Cardiac muscle cell (in vitro differentiated cells and primary cell): ENCODE measurements at regions not wholly inside any gene's neighbourhood (a gene's known extent, or its start where the extent isn't known, plus 50 kb on each side); places are given as distances from the start of the nearest gene placed in this dataset.

Source experiments
- DNase-seq, 2 donors: peaks; one replicate each; pipeline versions ENCODE4 v3.0.0 to v3.0.0-alpha.2; 2010 to 2017; ENCODE audit warnings: low read depth in 1 of 2, low spot score in 1 of 2
- H3K27ac ChIP-seq: fragments of 200-600 bp; sonication (generic); 2 replicates; pipeline ENCODE4 v1.5.1; 2016
- H3K27me3 ChIP-seq: fragments of 200-600 bp; sonication (generic); 2 replicates; pipeline ENCODE4 v1.6.0; 2016; ENCODE audit warnings: control low read depth
- H3K36me3 ChIP-seq: fragments of 200-600 bp; sonication (generic); 2 replicates; pipeline ENCODE4 v1.5.1; 2016; ENCODE audit warnings: control low read depth
- H3K4me1 ChIP-seq: fragments of 200-600 bp; sonication (generic); 2 replicates; pipeline ENCODE4 v1.8.1; 2017; ENCODE audit warnings: low read depth, mild to moderate bottlenecking, mixed run types
- H3K4me3 ChIP-seq: fragments of 200-600 bp; sonication (generic); 2 replicates; pipeline ENCODE4 v1.5.1; 2016; ENCODE audit warnings: mild to moderate bottlenecking
- H3K9me3 ChIP-seq: fragments of 200-600 bp; sonication (generic); 2 replicates; pipeline ENCODE4 v1.5.1; 2017; ENCODE audit warnings: low read depth, mild to moderate bottlenecking, control low read depth
- TF ChIP-seq, protein P1 (sequence below): IDR thresholded peaks from 2 replicates; pipeline ENCODE4 v1.5.1; 2012; ENCODE audit warnings: low read depth, mild to moderate bottlenecking, low read length

- Histone ChIP-seq H3K27ac (no peak overlapping the region), H3K27me3 (no peaks in the 10 kb centered on the region), H3K9me3 (no peaks in the 10 kb centered on the region), H3K4me3 (no peak overlapping the region), H3K36me3 (no peaks in the 10 kb centered on the region), H3K4me1 (no peaks in the 10 kb centered on the region)
- TF ChIP-seq, protein P1, sequence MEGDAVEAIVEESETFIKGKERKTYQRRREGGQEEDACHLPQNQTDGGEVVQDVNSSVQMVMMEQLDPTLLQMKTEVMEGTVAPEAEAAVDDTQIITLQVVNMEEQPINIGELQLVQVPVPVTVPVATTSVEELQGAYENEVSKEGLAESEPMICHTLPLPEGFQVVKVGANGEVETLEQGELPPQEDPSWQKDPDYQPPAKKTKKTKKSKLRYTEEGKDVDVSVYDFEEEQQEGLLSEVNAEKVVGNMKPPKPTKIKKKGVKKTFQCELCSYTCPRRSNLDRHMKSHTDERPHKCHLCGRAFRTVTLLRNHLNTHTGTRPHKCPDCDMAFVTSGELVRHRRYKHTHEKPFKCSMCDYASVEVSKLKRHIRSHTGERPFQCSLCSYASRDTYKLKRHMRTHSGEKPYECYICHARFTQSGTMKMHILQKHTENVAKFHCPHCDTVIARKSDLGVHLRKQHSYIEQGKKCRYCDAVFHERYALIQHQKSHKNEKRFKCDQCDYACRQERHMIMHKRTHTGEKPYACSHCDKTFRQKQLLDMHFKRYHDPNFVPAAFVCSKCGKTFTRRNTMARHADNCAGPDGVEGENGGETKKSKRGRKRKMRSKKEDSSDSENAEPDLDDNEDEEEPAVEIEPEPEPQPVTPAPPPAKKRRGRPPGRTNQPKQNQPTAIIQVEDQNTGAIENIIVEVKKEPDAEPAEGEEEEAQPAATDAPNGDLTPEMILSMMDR = no peak
- DNase-seq = no peak
Measured at GRCh38 chr1:238350471-238350870, 459.7 kb upstream of the ZP4 start.

- DNase-seq = no peak
- Histone ChIP-seq H3K9me3 (no peaks in the 10 kb centered on the region), H3K27me3 (no peaks in the 10 kb centered on the region), H3K4me1 (no peaks in the 10 kb centered on the region), H3K4me3 (no peak overlapping the region), H3K27ac (no peak overlapping the region), H3K36me3 (no peaks in the 10 kb centered on the region)
- TF ChIP-seq, protein P1 = no peak
Measured at GRCh38 chr1:238346340-238346739, 455.6 kb upstream of the ZP4 start.

GRCh38 chr1:238345837-238346236 lies 455.1 kb upstream of the ZP4 start:
- H3K9me3 ChIP-seq = no peaks in the 10 kb centered on the region
- TF ChIP-seq, protein P1 = no peak
- H3K36me3 ChIP-seq = no peaks in the 10 kb centered on the region
- no peak overlapping the region for H3K4me3 ChIP-seq
- no peaks in the 10 kb centered on the region for H3K27me3 ChIP-seq
- H3K4me1 ChIP-seq = no peaks in the 10 kb centered on the region
- DNase-seq = no peak
- no peak overlapping the region for H3K27ac ChIP-seq

DNA sequence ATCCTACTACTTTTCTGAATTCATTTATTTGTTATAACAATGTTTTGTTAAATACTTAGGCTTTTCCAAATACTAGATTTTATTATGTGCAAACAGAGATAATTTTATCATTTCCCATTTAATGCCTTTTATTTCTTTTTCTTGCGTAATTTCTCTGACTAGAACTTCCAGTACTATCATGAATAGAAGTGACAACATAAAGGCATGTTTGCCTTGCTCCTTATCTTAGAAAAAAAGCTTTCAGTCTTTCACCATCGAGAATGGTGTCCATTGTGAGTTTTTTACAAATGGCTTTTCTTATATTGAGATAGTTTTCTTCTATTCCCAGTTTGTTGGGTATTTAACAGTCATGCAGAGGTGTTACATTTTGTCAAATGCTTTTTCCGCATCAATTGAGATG lies 453.1 kb upstream of the ZP4 start:
- no peaks in the 10 kb centered on the region for H3K36me3 ChIP-seq

DNA sequence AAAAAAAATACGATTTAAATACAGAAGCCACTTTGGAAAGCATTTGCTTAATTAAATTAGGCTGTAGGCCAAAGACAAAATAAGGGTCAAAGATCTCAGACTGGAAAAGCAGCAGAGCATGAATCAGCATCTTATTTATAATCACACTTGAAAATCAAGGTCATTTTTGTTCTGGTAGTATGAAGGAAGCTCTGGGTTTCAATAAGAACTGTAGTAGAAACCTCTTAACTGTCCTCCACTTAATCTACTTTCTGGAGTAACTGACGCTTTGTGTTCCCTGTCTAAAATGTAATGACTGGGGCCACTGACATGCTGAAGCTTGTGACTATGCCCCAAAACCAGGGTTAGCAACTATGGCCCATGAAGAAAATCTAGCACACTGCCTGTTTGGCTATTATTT lies 450.7 kb upstream of the ZP4 start:
- H3K9me3 ChIP-seq = no peaks in the 10 kb centered on the region
- H3K4me3 ChIP-seq = no peak overlapping the region
- no peaks in the 10 kb centered on the region for H3K36me3 ChIP-seq
- TF ChIP-seq, protein P1 = no peak
- H3K27me3 ChIP-seq = no peaks in the 10 kb centered on the region
- H3K27ac ChIP-seq = no peak overlapping the region
- no peak for DNase-seq
- no peaks in the 10 kb centered on the region for H3K4me1 ChIP-seq

More for the DNA sequence above, 453.1 kb upstream of the ZP4 start:
- DNase-seq = no peak
- no peak overlapping the region for H3K4me3 ChIP-seq
- no peaks in the 10 kb centered on the region for H3K9me3 ChIP-seq
- no peak overlapping the region for H3K27ac ChIP-seq
- no peaks in the 10 kb centered on the region for H3K4me1 ChIP-seq
- no peaks in the 10 kb centered on the region for H3K27me3 ChIP-seq
- TF ChIP-seq, protein P1 = no peak

GRCh38 chr1:238340989-238341388 lies 450.3 kb upstream of the ZP4 start:
- Histone ChIP-seq H3K4me3 (no peak overlapping the region), H3K36me3 (no peaks in the 10 kb centered on the region), H3K27me3 (no peaks in the 10 kb centered on the region), H3K4me1 (no peaks in the 10 kb centered on the region), H3K27ac (no peak overlapping the region), H3K9me3 (no peaks in the 10 kb centered on the region)
- no peak for DNase-seq
- TF ChIP-seq, protein P1 = no peak
